OCI-LY7 (cell line): ENCODE measurements at regions not wholly inside any gene's neighbourhood (a gene's known extent, or its start where the extent isn't known, plus 50 kb on each side); places are given as distances from the start of the nearest gene placed in this dataset.

Experiments
- BruUV-seq: library from RNA; stranded (reverse); fragments of 400-500 nt; replicated peaks from 2 replicates; lab custom pipeline; 2021; lab: Mats Ljungman, UMichigan
- CTCF ChIA-PET: fragments of 300-600 bp; sonication (Branson Sonifier 250); formaldehyde crosslinking; loops from one replicate; lab custom pipeline; 2022; ENCODE audit warnings: antibody characterized with exemption; ENCODE audit not compliant: unreplicated experiment; lab: Charles Lee
- POLR2A ChIA-PET: fragments of 300-600 bp; sonication (Branson Sonifier 250); formaldehyde crosslinking; loops from one replicate; lab custom pipeline; 2022; ENCODE audit warnings: antibody characterized with exemption; lab: Charles Lee
- DNase-seq: peaks from one replicate; pipeline ENCODE4 v3.0.0-alpha.2; 2015; ENCODE audit warnings: low spot score
- H2AFZ ChIP-seq: fragments of 200-600 bp; sonication (generic), shearing (Covaris generic); 2 replicates; pipeline ENCODE4 v1.6.1; 2014; ENCODE audit warnings: mild to moderate bottlenecking, antibody characterized with exemption, low read length, moderate library complexity
- H3K27ac ChIP-seq: fragments of 200-600 bp; sonication (generic); 2 replicates; pipeline ENCODE4 v1.5.1; 2014; ENCODE audit warnings: mixed run types, low read depth, mild to moderate bottlenecking, moderate library complexity, low read length, inconsistent platforms; ENCODE audit not compliant: poor library complexity, severe bottlenecking
- H3K36me3 ChIP-seq: fragments of 200-600 bp; sonication (generic); 2 replicates; pipeline ENCODE4 v1.6.1; 2014; ENCODE audit warnings: mild to moderate bottlenecking, antibody characterized with exemption, low read length, moderate library complexity, mixed read lengths; ENCODE audit not compliant: insufficient read depth
- H3K4me1 ChIP-seq: fragments of 200-600 bp; sonication (generic); 2 replicates; pipeline ENCODE4 v1.5.1; 2014; ENCODE audit warnings: mild to moderate bottlenecking, low read length; ENCODE audit not compliant: insufficient read depth, poor library complexity, severe bottlenecking
- H3K4me2 ChIP-seq: fragments of 200-600 bp; sonication (generic); 2 replicates; pipeline ENCODE4 v1.6.1; 2014; ENCODE audit warnings: mild to moderate bottlenecking, low read length
- H3K4me3 ChIP-seq: fragments of 200-600 bp; sonication (generic); 2 replicates; pipeline ENCODE4 v1.5.1; 2014; ENCODE audit warnings: mild to moderate bottlenecking, low read depth, low read length; ENCODE audit not compliant: poor library complexity, severe bottlenecking
- H3K79me2 ChIP-seq: fragments of 200-600 bp; sonication (generic); 2 replicates; pipeline ENCODE4 v1.6.1; 2016; ENCODE audit warnings: low read depth, mild to moderate bottlenecking, low read length, moderate library complexity, mixed read lengths; ENCODE audit not compliant: insufficient read depth
- H3K9me2 ChIP-seq: fragments of 200-600 bp; sonication (generic); 2 replicates; pipeline ENCODE4 v1.6.1; 2016; ENCODE audit warnings: mild to moderate bottlenecking, low read length, mixed read lengths; ENCODE audit not compliant: insufficient read depth
- H3K9me3 ChIP-seq: fragments of 200-600 bp; sonication (generic); 2 replicates; pipeline ENCODE4 v1.6.1; 2014; ENCODE audit warnings: mild to moderate bottlenecking, mixed run types, low read length, mixed read lengths
- H4K20me1 ChIP-seq: fragments of 200-600 bp; sonication (generic); 2 replicates; pipeline ENCODE4 v1.6.1; 2014; ENCODE audit warnings: mild to moderate bottlenecking, antibody characterized with exemption, low read length, moderate library complexity, mixed read lengths; ENCODE audit not compliant: insufficient read depth
- CTCF ChIP-seq: fragments of 200-600 bp; sonication (generic); conservative IDR thresholded peaks from 2 replicates; pipeline ENCODE4 v1.5.1; 2014; ENCODE audit warnings: mild to moderate bottlenecking, antibody characterized with exemption, low read length, moderate library complexity, mixed read lengths
- EZH2phosphoT487 ChIP-seq: fragments of 200-600 bp; sonication (generic); IDR thresholded peaks from 2 replicates; pipeline ENCODE4 v1.6.1; 2018; ENCODE audit warnings: low read depth, borderline replicate concordance, mild to moderate bottlenecking, mixed run types, antibody characterized with exemption, low read length, moderate library complexity, mixed read lengths
- intact Hi-C: fragments of 100-400 bp; cut with micrococcal nuclease; formaldehyde crosslinking; loops from one replicate; pipeline ENCODE4 v1.10.0; 2022; ENCODE audit not compliant: unreplicated experiment

DNA sequence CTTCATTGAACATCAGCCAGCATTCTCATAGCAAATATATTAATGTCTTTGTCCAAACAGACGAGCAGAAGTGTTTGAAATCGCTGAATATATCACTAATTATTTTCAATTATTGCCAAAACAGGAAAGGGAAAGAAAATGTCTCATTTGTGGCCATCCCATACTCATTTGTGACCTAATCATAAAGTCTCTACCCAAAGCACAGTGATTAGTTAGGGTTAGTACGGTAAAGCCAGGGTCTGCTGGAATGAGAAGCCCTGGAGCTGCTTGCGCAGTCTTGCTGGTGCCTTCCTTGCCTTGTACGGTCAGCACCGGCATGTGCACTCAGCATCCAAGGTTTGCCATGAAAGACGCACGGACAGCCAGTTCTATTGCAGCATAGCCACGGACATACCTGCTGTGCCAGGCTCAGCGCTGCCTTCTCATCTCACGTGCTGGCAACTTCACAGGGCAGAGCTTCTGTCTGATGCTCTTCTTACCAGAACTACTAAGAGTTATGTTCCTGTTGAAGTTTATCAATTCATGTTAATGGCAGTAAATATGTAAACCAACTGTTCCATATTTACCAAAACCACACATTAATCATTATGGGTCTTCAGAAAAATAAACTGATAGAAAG is 74.7 kb upstream of the POU2AF2 start:
- Histone ChIP-seq H3K4me2 (no peak overlapping the region), H3K27ac (no peak overlapping the region), H3K9me2 (no peaks in the 10 kb centered on the region), H3K4me1 (peaks cover 19% of the 10 kb centered on the region), H2AFZ (no peak overlapping the region), H3K79me2 (no peaks in the 10 kb centered on the region), H3K4me3 (no peak overlapping the region), H4K20me1 (no peaks in the 10 kb centered on the region), H3K36me3 (no peaks in the 10 kb centered on the region), H3K9me3 (no peaks in the 10 kb centered on the region)
- CTCF ChIA-PET: no interaction called here
- TF ChIP-seq CTCF (no peak), EZH2phosphoT487 (no peak)
- no peak for DNase-seq
- intact Hi-C loops: no loop called here
- POLR2A ChIA-PET: no interaction called here
- no TSS peak for BruUV-seq

GRCh38 chr11:111169367-111169766 is 76.2 kb upstream of the POU2AF2 start:
- intact Hi-C loops: no loop called here
- no TSS peak for BruUV-seq
- TF ChIP-seq CTCF (no peak), EZH2phosphoT487 (no peak)
- Histone ChIP-seq H3K9me3 (no peaks in the 10 kb centered on the region), H3K79me2 (no peaks in the 10 kb centered on the region), H4K20me1 (no peaks in the 10 kb centered on the region), H3K4me3 (no peak overlapping the region), H3K4me1 (peaks cover 10% of the 10 kb centered on the region), H3K27ac (no peak overlapping the region), H2AFZ (no peak overlapping the region), H3K9me2 (no peaks in the 10 kb centered on the region), H3K4me2 (no peak overlapping the region), H3K36me3 (no peaks in the 10 kb centered on the region)
- POLR2A ChIA-PET: interaction anchor here (1.4 kb wide), 1 partner anchor 15 kb away, joined by 3 read pairs; no protein-coding TSS in a partner anchor
- no peak for DNase-seq
- CTCF ChIA-PET: no interaction called here

DNA sequence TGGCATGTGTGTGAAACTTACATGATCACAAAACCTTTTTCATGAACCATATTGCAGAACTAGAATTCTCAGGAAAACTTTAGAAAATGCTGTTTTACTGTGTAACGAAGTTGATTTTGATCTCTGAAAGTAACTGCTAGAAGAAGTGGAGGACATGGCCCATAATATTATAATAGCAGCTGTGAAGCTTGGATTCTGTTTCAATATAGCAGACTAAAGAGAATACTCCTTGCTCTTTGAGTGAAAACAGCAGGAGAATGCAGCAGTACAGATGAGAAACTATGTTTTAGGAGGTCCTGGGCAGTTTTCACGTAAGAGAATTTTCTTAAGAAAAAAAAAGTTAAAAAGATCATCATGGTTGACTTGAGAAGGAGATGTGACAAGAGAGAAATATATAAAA is 76.7 kb upstream of the POU2AF2 start:
- H2AFZ ChIP-seq: 0 out of 2 replicates have a peak overlapping the region, but pooled peaks have one; percentile 0
- no peaks in the 10 kb centered on the region for H3K79me2 ChIP-seq
- no TSS peak for BruUV-seq
- intact Hi-C loops: no loop called here
- H3K9me3 ChIP-seq: no peaks in the 10 kb centered on the region
- H3K27ac ChIP-seq: no peak overlapping the region
- ChIA-PET POLR2A (interaction anchor here (1.4 kb wide), 1 partner anchor 15 kb away, joined by 3 read pairs; no protein-coding TSS in a partner anchor), CTCF (no interaction called here)
- no peak overlapping the region for H3K4me2 ChIP-seq
- H3K36me3 ChIP-seq: no peaks in the 10 kb centered on the region
- H3K4me1 ChIP-seq: peaks cover 10% of the 10 kb centered on the region
- TF ChIP-seq CTCF (no peak), EZH2phosphoT487 (no peak)
- no peaks in the 10 kb centered on the region for H3K9me2 ChIP-seq
- H4K20me1 ChIP-seq: no peaks in the 10 kb centered on the region
- H3K4me3 ChIP-seq: no peak overlapping the region
- DNase-seq: no peak
